Globus pallidus (tissue), 1 donor: ENCODE measurements at regions not wholly inside any gene's neighbourhood (a gene's known extent, or its start where the extent isn't known, plus 50 kb on each side); places are given as distances from the start of the nearest gene placed in this dataset.

Experiments
- DNase-seq: peaks from one replicate; pipeline ENCODE4 v3.0.0-alpha.2; 2015; ENCODE audit warnings: low spot score

GRCh38 chr13:40505196-40505595 lies 161.2 kb downstream of the FOXO1 start:
- DNase-seq: no peak
